Liver (tissue), 3 donors: ENCODE measurements at regions not wholly inside any gene's neighbourhood (a gene's known extent, or its start where the extent isn't known, plus 50 kb on each side); places are given as distances from the start of the nearest gene placed in this dataset.

ENCODE experiments used
- TAF1 ChIP-seq: conservative IDR thresholded peaks from 2 replicates; pipeline ENCODE4 v1.6.1; 2016; ENCODE audit warnings: antibody characterized with exemption, mild to moderate bottlenecking
- TF ChIP-seq, protein P1 (sequence below): fragments of 150-350 bp; IDR thresholded peaks from 2 replicates; pipeline ENCODE4 v1.5.1; 2017; ENCODE audit warnings: improper control_type of control experiment, low read depth, low read length; ENCODE audit not compliant: missing input control
- donor health status: healthy.
- donor health status: healthy.

DNA sequence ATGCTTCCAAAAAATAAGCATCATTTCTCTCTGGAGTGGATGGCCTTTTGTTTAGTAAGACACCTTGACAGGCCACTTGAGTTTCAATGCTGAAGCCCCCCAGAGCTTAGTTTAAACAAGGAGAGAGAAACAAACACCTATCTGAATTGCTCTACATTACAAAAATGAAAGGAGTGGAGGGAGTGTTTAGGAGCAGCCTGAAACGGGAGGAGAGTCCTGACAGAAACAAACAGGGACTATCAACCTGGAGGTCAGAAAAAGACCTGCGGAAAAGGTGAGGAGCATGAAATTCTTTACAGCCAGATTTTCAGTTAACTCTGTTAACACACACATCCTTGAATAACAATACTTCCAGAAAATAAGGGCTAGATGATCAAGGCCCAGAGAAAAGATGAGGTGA is 126.2 kb downstream of the NR4A2 start:
- TF ChIP-seq, protein P1, sequence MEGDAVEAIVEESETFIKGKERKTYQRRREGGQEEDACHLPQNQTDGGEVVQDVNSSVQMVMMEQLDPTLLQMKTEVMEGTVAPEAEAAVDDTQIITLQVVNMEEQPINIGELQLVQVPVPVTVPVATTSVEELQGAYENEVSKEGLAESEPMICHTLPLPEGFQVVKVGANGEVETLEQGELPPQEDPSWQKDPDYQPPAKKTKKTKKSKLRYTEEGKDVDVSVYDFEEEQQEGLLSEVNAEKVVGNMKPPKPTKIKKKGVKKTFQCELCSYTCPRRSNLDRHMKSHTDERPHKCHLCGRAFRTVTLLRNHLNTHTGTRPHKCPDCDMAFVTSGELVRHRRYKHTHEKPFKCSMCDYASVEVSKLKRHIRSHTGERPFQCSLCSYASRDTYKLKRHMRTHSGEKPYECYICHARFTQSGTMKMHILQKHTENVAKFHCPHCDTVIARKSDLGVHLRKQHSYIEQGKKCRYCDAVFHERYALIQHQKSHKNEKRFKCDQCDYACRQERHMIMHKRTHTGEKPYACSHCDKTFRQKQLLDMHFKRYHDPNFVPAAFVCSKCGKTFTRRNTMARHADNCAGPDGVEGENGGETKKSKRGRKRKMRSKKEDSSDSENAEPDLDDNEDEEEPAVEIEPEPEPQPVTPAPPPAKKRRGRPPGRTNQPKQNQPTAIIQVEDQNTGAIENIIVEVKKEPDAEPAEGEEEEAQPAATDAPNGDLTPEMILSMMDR = no peak
- no peak for TF ChIP-seq TAF1
